ENCODE measurements at regions not wholly inside any gene's neighbourhood (a gene's known extent, or its start where the extent isn't known, plus 50 kb on each side); places are given as distances from the start of the nearest gene placed in this dataset.

DNA sequence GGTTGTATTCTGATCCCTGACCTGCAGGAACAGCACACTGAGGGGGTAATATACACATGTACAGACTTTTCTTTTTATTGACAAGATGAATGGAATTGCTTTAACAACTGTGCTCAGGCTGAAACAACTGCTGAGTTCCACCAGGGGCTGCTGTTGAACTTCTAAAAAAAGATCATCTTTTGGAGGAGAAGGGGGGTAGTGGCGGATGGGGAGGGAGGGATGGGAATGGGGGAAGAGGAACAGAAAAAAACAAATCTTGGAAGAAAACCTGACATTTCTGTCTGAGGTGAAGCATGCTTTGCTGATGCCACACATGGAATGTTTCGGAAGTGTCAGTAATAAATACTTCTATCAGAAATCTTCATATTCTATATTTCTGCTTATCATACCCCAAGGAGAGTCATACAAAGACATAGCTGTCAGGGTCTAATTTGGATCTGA is 75.0 kb downstream of the RWDD3 start:
- no peaks in the 10 kb centered on the region for H3K9me3 Mint-ChIP-seq
- ChIA-PET CTCF (no interaction called here), POLR2A (no interaction called here)
- H3K4me3 Mint-ChIP-seq, result no peak overlapping the region
- DNase-seq (no peak), ATAC-seq (no peak)
- peaks cover 19% of the 10 kb centered on the region for H3K27me3 Mint-ChIP-seq
- TF ChIP-seq, protein P1, sequence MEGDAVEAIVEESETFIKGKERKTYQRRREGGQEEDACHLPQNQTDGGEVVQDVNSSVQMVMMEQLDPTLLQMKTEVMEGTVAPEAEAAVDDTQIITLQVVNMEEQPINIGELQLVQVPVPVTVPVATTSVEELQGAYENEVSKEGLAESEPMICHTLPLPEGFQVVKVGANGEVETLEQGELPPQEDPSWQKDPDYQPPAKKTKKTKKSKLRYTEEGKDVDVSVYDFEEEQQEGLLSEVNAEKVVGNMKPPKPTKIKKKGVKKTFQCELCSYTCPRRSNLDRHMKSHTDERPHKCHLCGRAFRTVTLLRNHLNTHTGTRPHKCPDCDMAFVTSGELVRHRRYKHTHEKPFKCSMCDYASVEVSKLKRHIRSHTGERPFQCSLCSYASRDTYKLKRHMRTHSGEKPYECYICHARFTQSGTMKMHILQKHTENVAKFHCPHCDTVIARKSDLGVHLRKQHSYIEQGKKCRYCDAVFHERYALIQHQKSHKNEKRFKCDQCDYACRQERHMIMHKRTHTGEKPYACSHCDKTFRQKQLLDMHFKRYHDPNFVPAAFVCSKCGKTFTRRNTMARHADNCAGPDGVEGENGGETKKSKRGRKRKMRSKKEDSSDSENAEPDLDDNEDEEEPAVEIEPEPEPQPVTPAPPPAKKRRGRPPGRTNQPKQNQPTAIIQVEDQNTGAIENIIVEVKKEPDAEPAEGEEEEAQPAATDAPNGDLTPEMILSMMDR (IDR thresholded peaks at IDR 0.05), result no peak
- intact Hi-C loops (cut with micrococcal nuclease), result no loop called here
- no peak overlapping the region for H3K27ac Mint-ChIP-seq
- H3K4me1 Mint-ChIP-seq (ENCODE audit: low read depth), result no peaks in the 10 kb centered on the region
- no peaks in the 10 kb centered on the region for H3K36me3 Mint-ChIP-seq (ENCODE audit: low read depth)

DNA sequence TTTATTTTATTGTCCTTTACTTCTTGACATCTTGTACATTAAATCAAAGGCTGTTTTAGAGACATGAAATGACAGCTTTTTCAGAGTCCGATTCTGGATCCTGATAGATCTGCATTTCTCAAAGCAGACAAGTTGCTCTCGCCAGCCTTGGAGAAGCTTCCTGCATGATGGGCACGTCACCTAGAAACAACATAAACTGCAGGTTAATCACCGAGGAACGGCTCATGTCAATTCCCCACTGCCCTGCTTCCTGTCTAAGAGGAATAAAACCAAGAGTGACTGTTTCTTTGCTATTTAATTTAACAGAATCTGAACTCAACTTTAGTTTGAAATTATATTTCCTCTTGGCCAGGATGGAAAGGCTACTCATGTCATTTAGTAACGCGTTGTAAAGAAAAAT is 77.0 kb downstream of the RWDD3 start:
- ChIA-PET CTCF (no interaction called here), POLR2A (no interaction called here)
- ATAC-seq, result no peak
- TF ChIP-seq, protein P1 (IDR thresholded peaks at IDR 0.05), result no peak
- Mint-ChIP-seq H3K4me1 (ENCODE audit: low read depth) (no peaks in the 10 kb centered on the region), H3K27ac (no peak overlapping the region), H3K27me3 (peaks cover 18% of the 10 kb centered on the region), H3K9me3 (no peaks in the 10 kb centered on the region), H3K36me3 (ENCODE audit: low read depth) (no peaks in the 10 kb centered on the region), H3K4me3 (no peak overlapping the region)
- DNase-seq, result no peak
- intact Hi-C loops (cut with micrococcal nuclease), result no loop called here

DNA sequence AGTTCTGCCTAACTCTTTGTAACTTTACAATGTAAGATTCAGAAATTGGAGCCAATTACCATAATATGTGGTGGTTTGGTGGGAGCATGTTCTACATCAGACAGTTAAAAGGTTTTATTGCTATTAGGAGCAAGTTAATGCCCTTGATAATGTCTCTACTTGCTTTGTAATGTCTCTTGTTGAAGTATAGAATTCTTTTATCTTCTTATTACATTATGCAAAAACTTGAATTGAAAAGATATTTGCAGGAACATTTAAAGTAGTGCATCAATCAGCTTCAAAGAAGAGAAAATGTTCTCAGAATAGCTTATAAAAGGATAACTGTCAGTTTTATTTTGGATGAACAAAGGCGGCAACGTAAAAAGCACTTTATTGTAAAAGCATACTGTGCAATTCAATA is 77.8 kb downstream of the RWDD3 start:
- ATAC-seq, result no peak
- no peak overlapping the region for H3K27ac Mint-ChIP-seq
- H3K4me1 Mint-ChIP-seq (ENCODE audit: low read depth), result no peaks in the 10 kb centered on the region
- no peaks in the 10 kb centered on the region for H3K9me3 Mint-ChIP-seq
- intact Hi-C loops (cut with micrococcal nuclease), result no loop called here
- CTCF ChIA-PET, result no interaction called here
- POLR2A ChIA-PET, result no interaction called here
- peaks cover 16% of the 10 kb centered on the region for H3K27me3 Mint-ChIP-seq
- DNase-seq, result no peak
- no peaks in the 10 kb centered on the region for H3K36me3 Mint-ChIP-seq (ENCODE audit: low read depth)
- TF ChIP-seq, protein P1 (IDR thresholded peaks at IDR 0.05), result no peak
- no peak overlapping the region for H3K4me3 Mint-ChIP-seq

DNA sequence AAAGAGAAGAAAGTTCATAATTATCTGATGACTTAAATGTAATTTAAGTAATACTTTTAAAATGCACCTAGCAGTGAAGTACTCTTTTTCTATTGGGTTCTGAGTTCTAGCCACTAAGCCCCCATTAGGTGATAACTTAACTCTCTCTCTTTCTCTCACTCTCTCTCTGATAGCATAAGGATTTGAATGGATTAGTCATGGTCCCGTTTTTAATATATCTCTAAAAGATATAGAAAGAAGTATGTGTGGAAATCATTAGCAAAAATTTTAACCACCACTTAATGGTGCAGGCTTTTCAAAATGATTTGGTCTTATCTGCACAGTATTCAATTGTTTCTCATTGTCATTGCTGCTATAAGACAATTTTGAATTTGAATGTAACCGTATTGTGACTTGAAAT is 78.2 kb downstream of the RWDD3 start:
- H3K4me3 Mint-ChIP-seq, result no peak overlapping the region
- H3K9me3 Mint-ChIP-seq, result no peaks in the 10 kb centered on the region
- H3K4me1 Mint-ChIP-seq (ENCODE audit: low read depth), result no peaks in the 10 kb centered on the region
- ATAC-seq, result no peak
- TF ChIP-seq, protein P1 (IDR thresholded peaks at IDR 0.05), result no peak
- H3K27ac Mint-ChIP-seq, result no peak overlapping the region
- POLR2A ChIA-PET, result no interaction called here
- H3K36me3 Mint-ChIP-seq (ENCODE audit: low read depth), result no peaks in the 10 kb centered on the region
- DNase-seq, result no peak
- peaks cover 13% of the 10 kb centered on the region for H3K27me3 Mint-ChIP-seq
- intact Hi-C loops (cut with micrococcal nuclease), result no loop called here
- CTCF ChIA-PET, result no interaction called here

DNA sequence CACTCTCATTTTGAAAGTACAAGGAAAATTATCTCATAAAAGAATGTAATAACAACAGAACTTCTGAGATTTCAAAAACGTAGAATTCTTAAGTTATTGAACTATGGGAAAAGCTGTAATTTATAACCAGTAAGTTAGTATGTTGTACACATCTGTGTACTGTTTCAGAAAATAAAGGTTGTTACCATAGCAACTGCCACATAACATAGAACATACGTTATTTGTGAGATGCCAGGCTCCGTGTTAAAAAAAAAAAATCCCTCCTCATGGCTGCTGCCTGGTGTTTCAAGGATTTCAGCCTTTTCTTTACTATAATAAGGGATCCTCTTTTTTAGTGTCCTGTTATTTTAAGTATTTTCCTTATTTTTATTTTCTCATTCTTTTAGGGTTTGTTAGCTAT is 79.5 kb downstream of the RWDD3 start:
- ATAC-seq (no peak), DNase-seq (no peak)
- ChIA-PET CTCF (no interaction called here), POLR2A (no interaction called here)
- TF ChIP-seq, protein P1 (IDR thresholded peaks at IDR 0.05), result no peak
- Mint-ChIP-seq H3K4me1 (ENCODE audit: low read depth) (no peaks in the 10 kb centered on the region), H3K9me3 (no peaks in the 10 kb centered on the region), H3K27ac (no peak overlapping the region), H3K36me3 (ENCODE audit: low read depth) (no peaks in the 10 kb centered on the region), H3K27me3 (peaks cover 6% of the 10 kb centered on the region), H3K4me3 (no peak overlapping the region)
- intact Hi-C loops (cut with micrococcal nuclease), result no loop called here

All from activated CD8-positive, alpha-beta T cell treated with anti-CD3 and anti-CD28 coated beads for 36 hours (primary cell).